ENCODE measurements at regions not wholly inside any gene's neighbourhood (a gene's known extent, or its start where the extent isn't known, plus 50 kb on each side); places are given as distances from the start of the nearest gene placed in this dataset.

GRCh38 chr7:46557295-46557711 is 636.2 kb upstream of the IGFBP3 start:
- no peak for TF ChIP-seq CTCF (IDR thresholded peaks at IDR 0.05)
- Histone ChIP-seq H3K27ac (no peak overlapping the region), H3K4me3 (no peak overlapping the region)
- no peak for DNase-seq (ENCODE audit: low spot score)

GRCh38 chr7:46554688-46555422 is 633.8 kb upstream of the IGFBP3 start:
- Histone ChIP-seq H3K4me3 (no peak overlapping the region), H3K27ac (no peak overlapping the region)
- no peak for TF ChIP-seq CTCF (IDR thresholded peaks at IDR 0.05)
- DNase-seq (ENCODE audit: low spot score) = no peak

- DNase-seq (ENCODE audit: low spot score) = no peak
- no peak overlapping the region for H3K4me3 ChIP-seq
- no peak overlapping the region for H3K27ac ChIP-seq
- TF ChIP-seq CTCF (IDR thresholded peaks at IDR 0.05) = no peak
Observed at GRCh38 chr7:46551603-46552002, 630.5 kb upstream of the IGFBP3 start.

- Histone ChIP-seq H3K27ac (no peak overlapping the region), H3K4me3 (no peak overlapping the region)
- no peak for TF ChIP-seq CTCF (IDR thresholded peaks at IDR 0.05)
- no peak for DNase-seq (ENCODE audit: low spot score)
Observed at GRCh38 chr7:46550864-46551263, 629.8 kb upstream of the IGFBP3 start.

GRCh38 chr7:46549892-46550639 is 629.0 kb upstream of the IGFBP3 start:
- no peak for DNase-seq (ENCODE audit: low spot score)
- Histone ChIP-seq H3K27ac (no peak overlapping the region), H3K4me3 (no peak overlapping the region)
- no peak for TF ChIP-seq CTCF (IDR thresholded peaks at IDR 0.05)

- DNase-seq (ENCODE audit: low spot score) = no peak
- H3K4me3 ChIP-seq = no peak overlapping the region
- TF ChIP-seq CTCF (IDR thresholded peaks at IDR 0.05) = no peak
- no peak overlapping the region for H3K27ac ChIP-seq
Observed at GRCh38 chr7:46549347-46549746, 628.3 kb upstream of the IGFBP3 start.

GRCh38 chr7:46547044-46547443 is 626.0 kb upstream of the IGFBP3 start:
- H3K4me3 ChIP-seq = no peak overlapping the region
- TF ChIP-seq CTCF (IDR thresholded peaks at IDR 0.05) = no peak
- DNase-seq (ENCODE audit: low spot score) = no peak
- H3K27ac ChIP-seq = no peak overlapping the region
